Heart left ventricle (tissue), 16 donors: ENCODE measurements at regions not wholly inside any gene's neighbourhood (a gene's known extent, or its start where the extent isn't known, plus 50 kb on each side); places are given as distances from the start of the nearest gene placed in this dataset.

Experiments used
- ATAC-seq, 4 donors: fragments of 200-7000 bp; cut with Tn5 transposase; one replicate each; pipeline ENCODE4 v1.9.1; 2020 to 2022; ENCODE audit warnings: moderate library complexity in 4 of 4, mild to moderate bottlenecking in 3 of 4, moderate number of reproducible peaks in 1 of 4
- DNase-seq, 5 donors: peaks; one replicate each; pipeline ENCODE4 v3.0.0-alpha.2; 2020
- H3K27ac ChIP-seq, 12 donors: fragments of 200-600 bp; sonication (generic) in 4 of 12; one replicate each; pipeline versions ENCODE4 v1.5.0 to v1.8.0; 2016 to 2022; ENCODE audit warnings: mild to moderate bottlenecking in 2 of 12
- H3K27me3 ChIP-seq, 9 donors: fragments of 200-600 bp; sonication (generic) in 2 of 9; one replicate each; pipeline versions ENCODE4 v1.5.1 to v1.8.0; 2016 to 2022; ENCODE audit warnings: mild to moderate bottlenecking in 3 of 9
- H3K36me3 ChIP-seq, 9 donors: fragments of 200-600 bp; sonication (generic) in 2 of 9; one replicate each; pipeline versions ENCODE4 v1.5.0 to v1.8.0; 2018 to 2022; ENCODE audit warnings: mild to moderate bottlenecking in 2 of 9
- H3K4me1 ChIP-seq, 12 donors: fragments of 200-600 bp; sonication (generic) in 4 of 12; one replicate each; pipeline versions ENCODE4 v1.5.0 to v1.8.0; 2016 to 2022; ENCODE audit warnings: mild to moderate bottlenecking in 3 of 12
- H3K4me3 ChIP-seq, 12 donors: fragments of 200-600 bp; sonication (generic) in 4 of 12; one replicate each; pipeline versions ENCODE4 v1.5.0 to v1.8.0; 2017 to 2022; ENCODE audit warnings: mild to moderate bottlenecking in 9 of 12, moderate library complexity in 4 of 12
- H3K9me3 ChIP-seq, 12 donors: fragments of 200-600 bp; sonication (generic) in 4 of 12; one replicate each; pipeline versions ENCODE4 v1.5.0 to v1.8.0; 2016 to 2022; ENCODE audit warnings: mild to moderate bottlenecking in 1 of 12
- CTCF ChIP-seq, 12 donors: fragments of 200-600 bp; sonication (generic) in 4 of 12; IDR thresholded peaks; one replicate each; pipeline versions ENCODE4 v1.5.0 to v1.8.0; 2018 to 2022; ENCODE audit warnings: antibody characterized with exemption in 12 of 12, mild to moderate bottlenecking in 5 of 12
- POLR2A ChIP-seq, 2 donors: fragments of 450-650 bp; IDR thresholded peaks; one replicate each; pipeline ENCODE4 v1.6.1; 2017; ENCODE audit warnings: antibody characterized with exemption in 2 of 2, mild to moderate bottlenecking in 2 of 2, moderate library complexity in 2 of 2
- WGBS, 4 donors: extraction: QIAGEN DNeasy Blood & Tissue Kit in 2 of 4; methylation state at CpG; one replicate each; pipeline versions ENCODE4 v1.1.5 to v1.1.7; 2013 to 2018; 5-methylcytosine and 5-hydroxymethylcytosine counted together
- intact Hi-C, 10 donors: fragments of 100-400 bp; cut with DNase I; formaldehyde crosslinking; loops; one replicate each; pipeline versions ENCODE4 v1.11.1 to v1.14.2; 2022
- donor health status: ischemic (EF 13 %, LVEDD 7.1; RV severe dilation, severe dysfunction).
- donor health status: healthy with polysubstance abuse.
- donor health status: DM: no; HTN: yes; CAD: no.
- donor health status: DM: no; HTN: no; CAD: no.
- donor health status: ischemic (EF 25% LVEDD 6.9; RV normal size, moderate dysfunction).
- donor health status: ischemic (EF 25% LVEDD 5.7; RV mildly dilated, moderate dysfunction).
- donor health status: healthy.
- donor health status: DM: yes; HTN: yes; CAD: no.
- donor health status: ischemic (EF 35%, LVEDD 5.7; RV mildly dilated, moderate dysfunction).
- donor health status: nonischemic (EF 11% LVEDD 7.7; RV severe dilation, severe dysfunction).
- donor health status: DM: yes; HTN: yes; CAD: no.
- donor health status: PGD.
- donor health status: ischemic (EF 29% LVEDD 5.4; RV normal size, mild dysfunction).
- donor health status: nonischemic (EF 23%, LVEDD 6.1; RV moderate dilation, normal function).

GRCh38 chr21:41689289-41689583, 77.6 kb downstream of the RIPK4 start:
- Histone ChIP-seq H3K27me3 (peaks cover 0 to 13% (median 0%) of the 10 kb centered on the region in 9 donors), H3K4me3 (no peak overlapping the region), H3K9me3 (peaks cover 0 to 4% (median 0%) of the 10 kb centered on the region in 12 donors), H3K4me1 (peaks cover 0 to 5% (median 0%) of the 10 kb centered on the region in 12 donors), H3K36me3 (no peaks in the 10 kb centered on the region), H3K27ac (no peak overlapping the region)
- ATAC-seq (no peak), DNase-seq (no peak)
- no peak for TF ChIP-seq CTCF (IDR thresholded peaks at IDR 0.05)
- no peak for TF ChIP-seq POLR2A (IDR thresholded peaks at IDR 0.05)
- WGBS, 4 donors, result 90 to 95% (median 92%) methylated on average over 24 of the region's 24 CpGs
- intact Hi-C loops, result no loop called here

GRCh38 chr21:41687633-41688032, 79.2 kb downstream of the RIPK4 start:
- DNase-seq (no peak), ATAC-seq (no peak)
- 88 to 100% (median 95%) methylated on average over 2 of the region's 2 CpGs for WGBS, 4 donors
- Histone ChIP-seq H3K27ac (no peak overlapping the region), H3K4me1 (peaks cover 0 to 5% (median 0%) of the 10 kb centered on the region in 12 donors), H3K36me3 (no peaks in the 10 kb centered on the region), H3K27me3 (peaks cover 0 to 13% (median 0%) of the 10 kb centered on the region in 9 donors), H3K9me3 (peaks cover 0 to 4% (median 0%) of the 10 kb centered on the region in 12 donors), H3K4me3 (no peak overlapping the region)
- intact Hi-C loops, result no loop called here
- TF ChIP-seq CTCF (IDR thresholded peaks at IDR 0.05) (no peak), POLR2A (IDR thresholded peaks at IDR 0.05) (no peak)

- TF ChIP-seq CTCF (IDR thresholded peaks at IDR 0.05) (no peak), POLR2A (IDR thresholded peaks at IDR 0.05) (no peak)
- H3K9me3 ChIP-seq, result peaks cover 0 to 4% (median 0%) of the 10 kb centered on the region in 12 donors
- 87 to 92% (median 89%) methylated on average over 9 of the region's 9 CpGs for WGBS, 4 donors
- H3K4me3 ChIP-seq, result no peak overlapping the region
- H3K27ac ChIP-seq, result no peak overlapping the region
- intact Hi-C loops, result no loop called here
- peaks cover 0 to 5% (median 0%) of the 10 kb centered on the region in 12 donors for H3K4me1 ChIP-seq
- peaks cover 0 to 12% (median 0%) of the 10 kb centered on the region in 9 donors for H3K27me3 ChIP-seq
- ATAC-seq (no peak), DNase-seq (no peak)
- no peaks in the 10 kb centered on the region for H3K36me3 ChIP-seq
Observed at GRCh38 chr21:41686664-41687063, 80.2 kb downstream of the RIPK4 start.

- 78 to 94% (median 89%) methylated on average over 7 to 8 of the region's 8 CpGs for WGBS, 4 donors
- Histone ChIP-seq H3K27me3 (peaks cover 0 to 4% (median 0%) of the 10 kb centered on the region in 9 donors), H3K27ac (no peak overlapping the region), H3K9me3 (no peaks in the 10 kb centered on the region), H3K4me3 (no peak overlapping the region), H3K4me1 (peaks cover 0 to 5% (median 0%) of the 10 kb centered on the region in 12 donors), H3K36me3 (no peaks in the 10 kb centered on the region)
- ATAC-seq (no peak), DNase-seq (no peak)
- intact Hi-C loops, result no loop called here
- TF ChIP-seq POLR2A (IDR thresholded peaks at IDR 0.05) (no peak), CTCF (IDR thresholded peaks at IDR 0.05) (no peak)
Observed at GRCh38 chr21:41685511-41686149, 81.2 kb downstream of the RIPK4 start.
